GM19238 (cell line): ENCODE measurements at regions not wholly inside any gene's neighbourhood (a gene's known extent, or its start where the extent isn't known, plus 50 kb on each side); places are given as distances from the start of the nearest gene placed in this dataset.

Source experiments
- DNase-seq: peaks from one replicate; pipeline ENCODE4 v3.0.0; 2011; ENCODE audit warnings: low spot score; ENCODE audit not compliant: insufficient read length

GRCh38 chr16:80191928-80192327, 348.9 kb upstream of the DYNLRB2 start:
- no peak for DNase-seq

GRCh38 chr16:80189476-80190175, 351.2 kb upstream of the DYNLRB2 start:
- DNase-seq = no peak

- DNase-seq = no peak
These were observed 364.7 kb upstream of the DYNLRB2 start for GRCh38 chr16:80176114-80176513.

- DNase-seq = no peak
These were observed 365.8 kb upstream of the DYNLRB2 start for GRCh38 chr16:80175011-80175410.

GRCh38 chr16:80174416-80174815, 366.4 kb upstream of the DYNLRB2 start:
- DNase-seq = no peak

GRCh38 chr16:80171746-80172145, 369.0 kb upstream of the DYNLRB2 start:
- no peak for DNase-seq

GRCh38 chr16:80171199-80171598, 369.6 kb upstream of the DYNLRB2 start:
- DNase-seq = no peak

GRCh38 chr16:80167657-80168390, 373.0 kb upstream of the DYNLRB2 start:
- no peak for DNase-seq

- no peak for DNase-seq
These were observed 374.7 kb upstream of the DYNLRB2 start for GRCh38 chr16:80166082-80166481.

- no peak for DNase-seq
These were observed 375.7 kb upstream of the DYNLRB2 start for GRCh38 chr16:80164966-80165550.

GRCh38 chr16:80163339-80163738, 377.5 kb upstream of the DYNLRB2 start:
- DNase-seq = no peak

- no peak for DNase-seq
These were observed 378.7 kb upstream of the DYNLRB2 start for GRCh38 chr16:80161799-80162739.

GRCh38 chr16:80158766-80159165, 382.0 kb upstream of the DYNLRB2 start:
- no peak for DNase-seq

- no peak for DNase-seq
These were observed 389.1 kb upstream of the DYNLRB2 start for GRCh38 chr16:80151722-80152111.

GRCh38 chr16:80150978-80151721, 389.6 kb upstream of the DYNLRB2 start:
- DNase-seq = no peak

- DNase-seq = no peak
These were observed 392.0 kb upstream of the DYNLRB2 start for GRCh38 chr16:80148826-80149225.

- DNase-seq = no peak
These were observed 393.7 kb upstream of the DYNLRB2 start for GRCh38 chr16:80147026-80147655.

GRCh38 chr16:80144191-80144590, 396.6 kb upstream of the DYNLRB2 start:
- peak; percentile 10 for DNase-seq

- DNase-seq = no peak
These were observed 397.9 kb upstream of the DYNLRB2 start for GRCh38 chr16:80142940-80143339.

- no peak for DNase-seq
These were observed 398.5 kb upstream of the DYNLRB2 start for GRCh38 chr16:80142281-80142680.
